H9 (cell line): ENCODE measurements at regions not wholly inside any gene's neighbourhood (a gene's known extent, or its start where the extent isn't known, plus 50 kb on each side); places are given as distances from the start of the nearest gene placed in this dataset.

Experiments
- DNase-seq: peaks from one replicate; pipeline ENCODE4 v3.0.0-alpha.2; 2017
- H2AFZ ChIP-seq: one replicate; pipeline ENCODE4 v1.6.1; 2013; ENCODE audit warnings: mild to moderate bottlenecking, low read length, control low read depth, moderate library complexity
- H2AK5ac ChIP-seq: 2 replicates; pipeline ENCODE4 v1.6.1; 2013; ENCODE audit warnings: low read length, control low read depth, mixed read lengths; ENCODE audit not compliant: insufficient read length
- H2BK120ac ChIP-seq: one replicate; pipeline ENCODE4 v1.6.1; 2013; ENCODE audit warnings: low read depth, mild to moderate bottlenecking, low read length, control low read depth, inconsistent platforms; ENCODE audit not compliant: poor library complexity, severe bottlenecking
- H2BK12ac ChIP-seq: 2 replicates; pipeline ENCODE4 v1.6.1; 2013; ENCODE audit warnings: low read length, control low read depth, mixed read lengths, low read depth; ENCODE audit not compliant: insufficient read length
- H2BK15ac ChIP-seq: 2 replicates; pipeline ENCODE4 v1.6.1; 2013; ENCODE audit warnings: low read depth, low read length, control low read depth
- H2BK20ac ChIP-seq: one replicate; pipeline ENCODE4 v1.6.1; 2013; ENCODE audit warnings: low read depth, mild to moderate bottlenecking, low read length, control low read depth, inconsistent platforms; ENCODE audit not compliant: poor library complexity, severe bottlenecking
- H2BK5ac ChIP-seq: 2 replicates; pipeline ENCODE4 v1.6.1; 2013; ENCODE audit warnings: low read length, control low read depth, mixed read lengths; ENCODE audit not compliant: insufficient read length
- H3K14ac ChIP-seq: 2 replicates; pipeline ENCODE4 v1.6.1; 2013; ENCODE audit warnings: low read length, control low read depth; ENCODE audit not compliant: insufficient read depth
- H3K18ac ChIP-seq: 2 replicates; pipeline ENCODE4 v1.6.1; 2013; ENCODE audit warnings: low read depth, mild to moderate bottlenecking, mixed read lengths, low read length, control low read depth; ENCODE audit not compliant: insufficient read length
- H3K23ac ChIP-seq: 2 replicates; pipeline ENCODE4 v1.6.1; 2013; ENCODE audit warnings: low read length, control low read depth, mixed read lengths, low read depth; ENCODE audit not compliant: insufficient read length
- H3K23me2 ChIP-seq: 2 replicates; pipeline ENCODE4 v1.6.1; 2013; ENCODE audit warnings: low read depth, mild to moderate bottlenecking, mixed read lengths, low read length, control low read depth; ENCODE audit not compliant: insufficient read length, poor library complexity, severe bottlenecking
- H3K27ac ChIP-seq: 2 replicates; pipeline ENCODE4 v1.5.1; 2013; ENCODE audit warnings: low read length, control low read depth, mixed read lengths, low read depth; ENCODE audit not compliant: insufficient read length
- H3K27me3 ChIP-seq: 2 replicates; pipeline ENCODE4 v1.6.1; 2013; ENCODE audit warnings: low read length, control low read depth, inconsistent platforms; ENCODE audit not compliant: insufficient read depth
- H3K4ac ChIP-seq: 2 replicates; pipeline ENCODE4 v1.6.1; 2013; ENCODE audit warnings: low read depth, mild to moderate bottlenecking, control low read depth, inconsistent platforms, low read length, moderate library complexity
- H3K4me1 ChIP-seq: 2 replicates; pipeline ENCODE4 v1.6.1; 2013; ENCODE audit warnings: low read length, control low read depth, inconsistent platforms; ENCODE audit not compliant: insufficient read depth
- H3K4me2 ChIP-seq: 2 replicates; pipeline ENCODE4 v1.6.1; 2013; ENCODE audit warnings: low read length, control low read depth, mixed read lengths; ENCODE audit not compliant: insufficient read length, insufficient read depth
- H3K56ac ChIP-seq: 2 replicates; pipeline ENCODE4 v1.6.1; 2013; ENCODE audit warnings: low read depth, mild to moderate bottlenecking, mixed read lengths, low read length, control low read depth; ENCODE audit not compliant: insufficient read length
- H3K79me1 ChIP-seq: 2 replicates; pipeline ENCODE4 v1.6.1; 2013; ENCODE audit warnings: low read depth, mild to moderate bottlenecking, moderate library complexity, low read length, control low read depth, inconsistent platforms; ENCODE audit not compliant: insufficient read depth, poor library complexity, severe bottlenecking
- H3K79me2 ChIP-seq: 2 replicates; pipeline ENCODE4 v1.6.1; 2013; ENCODE audit warnings: low read length, control low read depth, inconsistent platforms; ENCODE audit not compliant: insufficient read depth
- H3K9ac ChIP-seq: 2 replicates; pipeline ENCODE4 v1.6.1; 2013; ENCODE audit warnings: low read length, control low read depth, mixed read lengths; ENCODE audit not compliant: insufficient read length; ENCODE audit errors: extremely low read depth
- H3K9me3 ChIP-seq: one replicate; pipeline ENCODE4 v1.6.1; 2013; ENCODE audit warnings: low read depth, low read length, inconsistent platforms; ENCODE audit not compliant: control insufficient read depth
- H3T11ph ChIP-seq: one replicate; pipeline ENCODE4 v1.6.1; 2013; ENCODE audit warnings: mild to moderate bottlenecking, low read length, control low read depth, inconsistent platforms
- H4K20me1 ChIP-seq: one replicate; pipeline ENCODE4 v1.6.1; 2013; ENCODE audit not compliant: control insufficient read depth, insufficient read length, insufficient read depth
- H4K5ac ChIP-seq: 2 replicates; pipeline ENCODE4 v1.6.1; 2013; ENCODE audit warnings: low read depth, mild to moderate bottlenecking, mixed read lengths, low read length, control low read depth; ENCODE audit not compliant: insufficient read length
- H4K8ac ChIP-seq: replicated peaks from 2 replicates; pipeline ENCODE4 v1.6.1; 2013; ENCODE audit warnings: low read length, control low read depth, mixed read lengths, low read depth; ENCODE audit not compliant: insufficient read length
- H4K91ac ChIP-seq: 2 replicates; pipeline ENCODE4 v1.6.1; 2013; ENCODE audit warnings: low read depth, mild to moderate bottlenecking, moderate library complexity, mixed read lengths, low read length, control low read depth; ENCODE audit not compliant: insufficient read length
- H3K27ac Mint-ChIP-seq, 3 experiments: 2 replicates in 2 of 3; 3 replicates in 1 of 3; pipeline ENCODE4 v1.8.0; 2020 to 2021; ENCODE audit warnings: mixed read lengths in 3 of 3, mild to moderate bottlenecking in 1 of 3, moderate library complexity in 1 of 3
- H3K27me3 Mint-ChIP-seq: 2 replicates; pipeline ENCODE4 v1.8.0; 2021; ENCODE audit warnings: low read depth, mild to moderate bottlenecking, moderate library complexity, mixed read lengths
- H3K36me3 Mint-ChIP-seq, 3 experiments: 2 replicates in 2 of 3; 3 replicates in 1 of 3; pipeline ENCODE4 v1.8.0; 2020 to 2021; ENCODE audit warnings: low read depth in 3 of 3, mixed read lengths in 3 of 3; ENCODE audit not compliant: insufficient read depth in 1 of 3
- H3K4me1 Mint-ChIP-seq, 2 experiments: 2 replicates each; pipeline ENCODE4 v1.8.0; 2020; ENCODE audit warnings: mixed read lengths in 2 of 2
- H3K4me3 Mint-ChIP-seq, 2 experiments: 2 replicates in 1 of 2; 3 replicates in 1 of 2; pipeline ENCODE4 v1.8.0; 2020 to 2021; ENCODE audit warnings: mild to moderate bottlenecking in 2 of 2, mixed read lengths in 2 of 2, moderate library complexity in 1 of 2
- H3K9me3 Mint-ChIP-seq, 2 experiments: 2 replicates in 1 of 2; 3 replicates in 1 of 2; pipeline ENCODE4 v1.8.0; 2020; ENCODE audit warnings: mild to moderate bottlenecking in 2 of 2, mixed read lengths in 2 of 2, moderate library complexity in 1 of 2
- CTCF ChIP-seq: fragments of 200-600 bp; sonication (generic); conservative IDR thresholded peaks from 3 replicates; pipeline ENCODE4 v1.8.0; 2021; ENCODE audit warnings: antibody characterized with exemption, mild to moderate bottlenecking
- WGBS: extraction: QIAGEN DNeasy Blood & Tissue Kit; methylation state at CpG from one replicate; pipeline ENCODE4 v1.1.7; 2013; ENCODE audit warnings: missing lambda C conversion rate, low lambda C conversion rate, mixed read lengths; ENCODE audit not compliant: insufficient read length; ENCODE audit errors: extremely low coverage; 5-methylcytosine and 5-hydroxymethylcytosine counted together

GRCh38 chr12:41992692-41993215 lies 151.9 kb downstream of the GXYLT1 start:
- Histone ChIP-seq H3K56ac (no peak overlapping the region), H3K79me2 (no peaks in the 10 kb centered on the region), H4K91ac (no peak overlapping the region), H4K5ac (no peak overlapping the region), H3K79me1 (no peaks in the 10 kb centered on the region), H3K27ac (no peak overlapping the region), H3K4ac (no peak overlapping the region), H4K20me1 (no peaks in the 10 kb centered on the region), H3K9ac (no peak overlapping the region), H3K4me2 (no peak overlapping the region), H3K23me2 (no peaks in the 10 kb centered on the region), H4K8ac (no peak overlapping the region), H3K9me3 (no peaks in the 10 kb centered on the region), H3K27me3 (no peaks in the 10 kb centered on the region), H2BK120ac (no peak overlapping the region), H2BK5ac (no peak overlapping the region), H3K18ac (no peak overlapping the region), H3T11ph (no peak overlapping the region), H2BK20ac (no peak overlapping the region), H2BK12ac (no peak overlapping the region), H3K14ac (no peak overlapping the region), H3K23ac (no peak overlapping the region), H2BK15ac (no peak overlapping the region), H3K4me1 (no peaks in the 10 kb centered on the region), H2AK5ac (no peak overlapping the region), H2AFZ (no peak overlapping the region)
- no CpG with 5 or more reads among the region's 3 CpGs for WGBS
- no peak for DNase-seq
- Mint-ChIP-seq H3K4me1 (no peaks in the 10 kb centered on the region), H3K9me3 (peaks cover 0 to 7% of the 10 kb centered on the region in 2 experiments; a peak in 1 of 5 replicates), H3K4me3 (no peak overlapping the region), H3K27me3 (no peaks in the 10 kb centered on the region), H3K27ac (no peak overlapping the region), H3K36me3 (no peaks in the 10 kb centered on the region; a peak in 1 of 7 replicates)
- no peak for TF ChIP-seq CTCF
